ENCODE measurements at regions not wholly inside any gene's neighbourhood (a gene's known extent, or its start where the extent isn't known, plus 50 kb on each side); places are given as distances from the start of the nearest gene placed in this dataset.

DNA sequence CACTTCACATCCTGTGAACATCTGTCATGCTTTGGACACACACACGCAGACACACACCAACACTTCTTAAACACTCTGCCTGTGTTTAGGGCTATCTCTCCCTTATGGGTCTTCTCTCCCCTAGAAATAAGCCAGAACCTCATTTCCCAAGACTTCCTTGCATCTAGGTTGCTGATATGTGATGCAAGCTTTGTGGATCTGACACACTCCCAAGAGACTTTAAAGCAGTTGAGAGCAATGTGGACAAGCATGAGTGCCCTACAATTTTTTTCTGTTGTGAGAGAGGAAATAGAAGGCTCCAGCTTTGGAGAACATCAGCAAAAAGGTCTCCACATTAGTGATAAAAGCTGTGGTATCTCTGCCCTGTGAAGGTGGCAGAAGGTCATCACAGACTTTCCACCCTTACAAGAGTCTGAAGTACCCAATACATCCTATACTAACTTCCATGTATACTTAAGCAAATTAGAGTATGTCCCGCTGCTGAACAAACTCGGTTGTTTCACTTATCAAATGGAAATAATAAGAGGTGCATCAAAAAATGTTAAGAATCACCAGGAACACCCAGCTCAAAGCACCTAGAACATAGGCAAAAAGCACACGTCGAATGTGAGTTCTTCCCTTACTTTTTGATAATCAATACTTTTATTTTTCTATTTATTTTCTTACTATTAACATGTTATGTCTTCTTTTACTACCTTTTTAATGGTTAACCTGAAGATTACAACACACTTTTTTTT, 267.6 kb downstream of the SETD4 start:
- Histone ChIP-seq H3K4me2 (ENCODE audit: low read length) (no peak overlapping the region), H3K27ac (ENCODE audit: low read depth, low read length) (no peak overlapping the region), H3K36me3 (ENCODE audit: control insufficient read depth, low read length) (no peaks in the 10 kb centered on the region), H3K9me2 (replicated peaks; ENCODE audit: control insufficient read depth, low read length) (no peaks in the 10 kb centered on the region), H3F3A (ENCODE audit: control insufficient read depth, insufficient read depth) (no peaks in the 10 kb centered on the region), H3K79me2 (ENCODE audit: control insufficient read depth, low read length) (no peaks in the 10 kb centered on the region), H3K9me3 (ENCODE audit: control insufficient read depth, insufficient read depth, low read length) (no peaks in the 10 kb centered on the region), H3K4me3 (ENCODE audit: low read length) (no peak overlapping the region), H3K4me1 (ENCODE audit: control insufficient read depth, low read length) (no peaks in the 10 kb centered on the region), H4K20me1 (ENCODE audit: control insufficient read depth, insufficient read depth, low read depth, low read length) (no peaks in the 10 kb centered on the region), H3K27me3 (ENCODE audit: control insufficient read depth, low read length) (no peaks in the 10 kb centered on the region)
- TF ChIP-seq, protein P1, sequence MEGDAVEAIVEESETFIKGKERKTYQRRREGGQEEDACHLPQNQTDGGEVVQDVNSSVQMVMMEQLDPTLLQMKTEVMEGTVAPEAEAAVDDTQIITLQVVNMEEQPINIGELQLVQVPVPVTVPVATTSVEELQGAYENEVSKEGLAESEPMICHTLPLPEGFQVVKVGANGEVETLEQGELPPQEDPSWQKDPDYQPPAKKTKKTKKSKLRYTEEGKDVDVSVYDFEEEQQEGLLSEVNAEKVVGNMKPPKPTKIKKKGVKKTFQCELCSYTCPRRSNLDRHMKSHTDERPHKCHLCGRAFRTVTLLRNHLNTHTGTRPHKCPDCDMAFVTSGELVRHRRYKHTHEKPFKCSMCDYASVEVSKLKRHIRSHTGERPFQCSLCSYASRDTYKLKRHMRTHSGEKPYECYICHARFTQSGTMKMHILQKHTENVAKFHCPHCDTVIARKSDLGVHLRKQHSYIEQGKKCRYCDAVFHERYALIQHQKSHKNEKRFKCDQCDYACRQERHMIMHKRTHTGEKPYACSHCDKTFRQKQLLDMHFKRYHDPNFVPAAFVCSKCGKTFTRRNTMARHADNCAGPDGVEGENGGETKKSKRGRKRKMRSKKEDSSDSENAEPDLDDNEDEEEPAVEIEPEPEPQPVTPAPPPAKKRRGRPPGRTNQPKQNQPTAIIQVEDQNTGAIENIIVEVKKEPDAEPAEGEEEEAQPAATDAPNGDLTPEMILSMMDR (IDR thresholded peaks at IDR 0.05; ENCODE audit: low read depth, low read length, poor library complexity, severe bottlenecking): no peak
- no peak for TF ChIP-seq EZH2phosphoT487 (IDR thresholded peaks at IDR 0.05; ENCODE audit: borderline replicate concordance, low read length)

DNA sequence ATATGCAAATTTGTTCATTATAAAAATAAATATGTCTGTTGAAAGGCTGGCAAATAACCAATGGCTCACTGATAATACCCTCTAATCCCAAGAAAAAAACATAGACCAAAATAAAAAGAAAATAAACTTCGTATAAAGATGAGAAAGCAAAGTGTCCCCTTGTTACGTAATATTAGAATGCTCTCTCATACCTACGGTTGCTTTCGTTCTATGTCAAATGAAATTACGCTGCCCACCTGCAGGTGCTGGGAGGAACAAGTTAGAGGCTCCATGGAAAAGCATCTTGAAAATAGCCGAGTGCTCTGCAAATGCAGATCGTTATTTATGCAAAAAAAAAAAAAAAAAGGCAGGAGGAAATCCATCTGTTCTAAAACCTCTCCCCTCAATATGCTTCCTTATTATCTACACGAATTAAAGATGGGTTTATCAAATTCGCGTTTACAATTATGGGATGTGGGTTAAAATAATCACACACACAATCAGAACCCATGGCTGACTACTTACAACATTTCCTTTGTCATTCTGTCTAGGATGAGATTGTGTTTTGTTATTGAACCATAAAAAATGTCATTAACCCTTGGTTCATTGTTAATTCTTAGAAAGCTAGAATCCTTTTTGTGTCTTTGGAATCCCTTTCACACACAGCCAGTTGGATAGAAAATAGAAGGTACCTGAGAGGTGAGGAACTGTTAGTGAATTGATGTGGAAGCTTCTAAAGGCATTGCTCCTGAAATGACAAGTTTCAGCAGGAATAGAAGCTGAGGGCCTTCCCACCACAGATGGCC, 268.6 kb downstream of the SETD4 start:
- H4K20me1 ChIP-seq (ENCODE audit: control insufficient read depth, insufficient read depth, low read depth, low read length): no peaks in the 10 kb centered on the region
- H3K27me3 ChIP-seq (ENCODE audit: control insufficient read depth, low read length): no peaks in the 10 kb centered on the region
- H3K27ac ChIP-seq (ENCODE audit: low read depth, low read length): no peak overlapping the region
- no peak overlapping the region for H3K4me3 ChIP-seq (ENCODE audit: low read length)
- no peaks in the 10 kb centered on the region for H3K79me2 ChIP-seq (ENCODE audit: control insufficient read depth, low read length)
- H3K36me3 ChIP-seq (ENCODE audit: control insufficient read depth, low read length): no peaks in the 10 kb centered on the region
- H3K9me3 ChIP-seq (ENCODE audit: control insufficient read depth, insufficient read depth, low read length): no peaks in the 10 kb centered on the region
- H3K4me2 ChIP-seq (ENCODE audit: low read length): no peak overlapping the region
- no peaks in the 10 kb centered on the region for H3F3A ChIP-seq (ENCODE audit: control insufficient read depth, insufficient read depth)
- H3K9me2 ChIP-seq (replicated peaks; ENCODE audit: control insufficient read depth, low read length): no peaks in the 10 kb centered on the region
- TF ChIP-seq EZH2phosphoT487 (IDR thresholded peaks at IDR 0.05; ENCODE audit: borderline replicate concordance, low read length): no peak
- TF ChIP-seq, protein P1 (IDR thresholded peaks at IDR 0.05; ENCODE audit: low read depth, low read length, poor library complexity, severe bottlenecking): no peak
- no peaks in the 10 kb centered on the region for H3K4me1 ChIP-seq (ENCODE audit: control insufficient read depth, low read length)

DNA sequence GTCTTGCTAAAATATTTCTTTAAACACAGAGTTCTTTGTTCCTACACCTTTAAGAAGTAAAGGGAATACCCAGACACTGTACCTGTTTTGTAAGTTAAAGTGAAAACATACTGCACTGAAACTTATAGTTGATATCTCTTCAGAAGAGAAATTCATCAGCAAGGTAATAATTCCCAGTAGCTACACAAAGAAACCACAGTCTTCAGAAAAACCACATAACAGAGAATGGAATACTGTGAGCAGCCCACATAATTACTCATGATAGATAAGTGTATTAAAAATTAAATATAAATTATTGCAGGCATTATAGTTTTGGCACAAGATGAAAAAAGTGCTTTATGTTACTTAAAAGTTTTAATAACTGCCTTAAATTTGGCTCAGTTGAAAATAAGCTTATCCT, 276.6 kb downstream of the SETD4 start:
- Histone ChIP-seq H3F3A (ENCODE audit: control insufficient read depth, insufficient read depth) (no peaks in the 10 kb centered on the region), H3K4me2 (ENCODE audit: low read length) (no peak overlapping the region), H3K9me3 (ENCODE audit: control insufficient read depth, insufficient read depth, low read length) (no peaks in the 10 kb centered on the region), H3K9me2 (replicated peaks; ENCODE audit: control insufficient read depth, low read length) (no peaks in the 10 kb centered on the region), H3K79me2 (ENCODE audit: control insufficient read depth, low read length) (no peaks in the 10 kb centered on the region), H4K20me1 (ENCODE audit: control insufficient read depth, insufficient read depth, low read depth, low read length) (no peaks in the 10 kb centered on the region), H3K36me3 (ENCODE audit: control insufficient read depth, low read length) (no peaks in the 10 kb centered on the region), H3K4me1 (ENCODE audit: control insufficient read depth, low read length) (no peaks in the 10 kb centered on the region), H3K27me3 (ENCODE audit: control insufficient read depth, low read length) (0 out of 2 replicates have a peak, but pooled peaks cover 2% of the 10 kb centered on the region), H3K27ac (ENCODE audit: low read depth, low read length) (no peak overlapping the region), H3K4me3 (ENCODE audit: low read length) (no peak overlapping the region)
- TF ChIP-seq, protein P1 (IDR thresholded peaks at IDR 0.05; ENCODE audit: low read depth, low read length, poor library complexity, severe bottlenecking): no peak
- no peak for TF ChIP-seq EZH2phosphoT487 (IDR thresholded peaks at IDR 0.05; ENCODE audit: borderline replicate concordance, low read length)

Measured in DOHH2 (cell line).